T1000 (cell line): ENCODE measurements at regions not wholly inside any gene's neighbourhood (a gene's known extent, or its start where the extent isn't known, plus 50 kb on each side); places are given as distances from the start of the nearest gene placed in this dataset.
"Not testable (repeated sequence)": the region's sequence is repeated elsewhere in the genome, so short reads cannot be mapped to it uniquely, and the experiment has no call there.

ENCODE experiments used
- DNase-seq: peaks from one replicate; lab custom pipeline; 2025; ENCODE audit warnings: mixed read lengths; lab: John Stamatoyannopoulos, UW

GRCh38 chr12:46711756-46712155, 114.0 kb downstream of the SLC38A4 start:
- DNase-seq, result no peak

DNA sequence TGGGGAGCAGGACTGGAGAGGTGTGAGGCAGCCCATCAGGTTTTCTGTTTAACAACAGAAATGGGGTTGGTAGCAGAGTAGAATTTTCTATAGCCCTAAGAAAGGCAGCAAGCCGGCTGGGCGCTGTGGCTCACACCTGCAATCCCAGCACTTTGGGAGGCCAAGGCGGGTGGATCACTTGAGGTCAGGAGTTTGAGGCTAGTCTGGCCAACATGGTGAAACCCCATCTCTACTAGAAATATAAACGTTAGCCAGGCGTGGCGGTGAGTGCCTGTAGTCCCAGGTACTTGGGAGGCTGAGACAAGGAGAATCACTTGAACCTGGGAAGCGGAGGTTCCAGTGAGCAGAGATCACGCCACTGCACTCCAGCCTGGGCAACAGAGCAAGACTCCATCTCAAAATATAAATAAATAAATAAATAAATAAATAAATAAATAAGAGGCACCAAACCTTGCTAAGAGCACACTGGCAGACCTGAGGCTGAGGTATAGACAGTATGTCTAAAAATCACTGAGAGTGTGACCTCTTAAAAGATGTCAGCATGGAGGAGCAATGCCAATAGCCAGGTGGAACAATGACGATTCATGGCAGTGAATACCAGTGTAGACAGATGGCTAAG, 115.6 kb downstream of the SLC38A4 start:
- DNase-seq, result no peak

DNA sequence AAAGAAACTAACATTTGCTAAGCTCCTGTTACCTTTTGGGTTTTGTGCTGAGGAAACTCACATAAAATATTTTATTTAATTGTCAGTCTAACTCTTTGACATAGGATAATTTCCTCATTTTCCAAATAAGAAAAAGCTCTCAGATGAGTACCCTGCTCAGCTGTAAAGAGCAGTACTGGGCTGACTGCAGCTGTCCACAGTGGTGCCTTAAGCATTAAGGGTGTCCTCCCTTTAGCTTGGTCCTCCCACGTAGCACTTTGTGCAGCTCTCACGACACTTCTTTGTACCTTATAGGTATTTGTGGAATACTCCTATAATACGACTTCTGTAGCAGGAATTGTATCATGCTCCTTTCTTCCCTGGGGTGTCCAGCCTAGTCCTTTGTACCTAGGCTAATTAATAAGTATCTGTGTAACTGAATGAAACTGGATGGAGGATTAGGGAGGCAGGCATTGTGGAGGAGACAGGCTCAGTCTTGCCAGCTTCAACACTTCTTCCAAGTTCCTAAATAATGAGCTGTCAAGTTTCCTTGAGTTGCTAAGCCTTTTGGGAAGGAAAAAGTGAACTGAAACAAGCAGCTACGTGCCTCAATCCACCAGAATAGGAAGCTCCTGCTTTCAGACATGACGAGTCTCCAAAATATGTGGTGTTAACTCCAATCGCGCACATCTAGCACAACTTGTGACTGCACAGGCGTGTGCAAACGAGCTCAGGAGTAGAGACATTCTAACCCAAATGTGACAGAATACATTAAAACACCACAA, 123.0 kb downstream of the SLC38A4 start:
- no peak for DNase-seq

- no peak for DNase-seq
These were observed 124.4 kb downstream of the SLC38A4 start for GRCh38 chr12:46701356-46701755.

DNA sequence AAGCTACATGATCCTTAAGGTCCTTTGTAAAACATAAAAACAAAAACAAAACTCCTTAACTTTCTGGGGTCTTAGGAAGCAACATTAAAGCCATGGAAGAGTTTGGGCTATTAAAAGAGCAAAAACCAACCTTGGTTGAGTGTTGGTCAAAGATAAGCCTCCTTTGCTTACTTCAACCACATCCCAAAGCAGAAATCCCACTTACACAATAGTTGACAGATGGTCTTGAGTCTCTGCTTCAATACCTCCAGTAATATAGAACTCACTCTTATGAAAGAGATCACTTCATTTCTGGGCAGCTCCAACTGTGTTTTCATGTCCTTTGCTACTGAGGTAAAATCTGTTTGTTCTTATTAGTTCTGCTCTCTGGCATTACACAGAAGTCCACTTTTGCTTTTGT, 125.8 kb downstream of the SLC38A4 start:
- no peak for DNase-seq

DNA sequence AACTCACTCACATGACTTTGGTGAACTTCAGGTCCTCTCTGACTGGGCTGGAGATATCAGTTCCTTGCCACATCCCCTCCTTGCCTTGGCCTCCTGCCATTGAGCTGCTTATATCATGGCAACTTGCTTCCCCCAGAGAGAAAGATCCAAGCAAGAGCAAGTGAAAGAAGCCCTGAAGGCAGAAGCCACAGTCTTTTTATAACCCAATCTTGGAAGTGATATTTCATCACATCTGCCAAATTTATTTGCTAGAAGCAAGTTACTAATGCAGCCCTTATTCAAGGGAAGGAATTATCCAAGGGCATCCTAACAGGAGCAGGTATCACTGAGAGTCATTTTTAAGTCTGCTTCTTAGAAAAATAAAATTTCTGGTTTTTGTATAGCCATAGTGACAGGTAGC, 127.8 kb downstream of the SLC38A4 start:
- DNase-seq, result no peak

GRCh38 chr12:46693518-46693917, 132.3 kb downstream of the SLC38A4 start:
- no peak for DNase-seq

GRCh38 chr12:46693034-46693433, 132.8 kb downstream of the SLC38A4 start:
- DNase-seq, result no peak

DNA sequence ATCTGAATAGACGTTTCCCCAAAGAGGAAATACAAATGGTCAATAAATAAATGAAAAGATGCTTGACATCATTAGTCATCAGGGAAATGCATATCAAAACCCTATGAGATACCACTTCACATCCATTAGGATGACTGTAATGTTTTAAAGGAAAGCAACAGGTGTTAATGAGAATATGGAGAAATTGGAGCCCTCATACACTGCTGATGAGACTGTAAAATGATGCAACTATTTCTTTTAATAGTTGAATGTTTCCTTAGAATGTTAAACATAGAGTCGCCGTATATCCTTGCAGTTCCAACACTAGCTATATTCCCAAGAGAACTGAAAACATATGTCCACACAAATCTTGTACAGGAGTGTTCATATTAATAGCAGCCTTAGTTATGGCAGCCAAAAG, 133.2 kb downstream of the SLC38A4 start:
- DNase-seq, result no peak

DNA sequence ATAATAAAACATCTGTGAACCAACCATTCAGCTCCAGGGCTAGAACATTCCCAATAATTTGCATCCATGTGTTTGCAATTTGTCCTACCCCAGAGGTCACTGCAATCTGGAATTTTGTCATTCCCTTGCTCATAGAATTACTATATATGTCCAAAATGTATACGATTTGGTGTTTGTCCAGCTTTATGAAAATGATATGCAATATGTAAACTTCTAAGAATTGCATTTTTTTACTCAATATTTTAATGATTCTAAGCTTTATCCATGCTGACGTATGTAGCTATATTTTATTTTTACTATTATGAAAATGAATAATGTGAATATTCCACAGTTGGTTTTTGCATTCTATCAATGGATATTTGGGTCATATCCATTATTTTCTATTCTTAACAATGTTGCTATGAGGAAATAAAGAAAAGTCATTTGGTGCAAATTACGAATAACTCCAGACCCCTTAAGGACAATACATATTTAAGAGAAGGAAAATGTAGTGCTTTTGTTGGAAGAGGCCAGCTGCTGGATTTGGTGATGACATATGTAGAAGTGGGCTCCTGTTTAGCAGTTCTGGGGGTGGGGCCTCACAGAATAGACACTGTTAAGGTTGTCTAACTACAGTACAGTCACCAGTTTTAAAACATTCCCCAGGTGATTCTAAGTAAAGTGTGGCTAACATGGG, 139.4 kb downstream of the SLC38A4 start:
- no peak for DNase-seq

GRCh38 chr12:46684243-46684642, 141.6 kb downstream of the SLC38A4 start:
- DNase-seq, result not testable (repeated sequence)

DNA sequence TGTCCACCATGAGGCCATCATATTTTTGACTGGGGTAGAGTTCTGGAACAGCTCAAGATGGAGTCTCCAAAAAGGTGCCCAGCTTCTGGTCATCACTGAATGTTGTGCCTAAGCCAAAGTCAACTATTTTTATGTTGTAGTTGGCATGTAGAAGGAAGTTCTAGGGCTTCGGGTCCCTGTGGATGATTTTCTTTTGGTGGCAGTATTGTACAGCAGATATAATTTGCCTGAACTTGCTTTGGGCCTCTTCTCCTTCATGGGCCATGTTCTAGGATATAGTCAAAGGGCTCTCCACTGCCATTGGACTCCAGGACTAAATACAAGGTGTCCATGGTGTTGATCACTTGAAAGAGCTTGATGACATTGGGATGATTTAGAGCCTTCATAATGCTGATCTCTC, 143.6 kb downstream of the SLC38A4 start:
- DNase-seq, result no peak

- DNase-seq, result no peak
These were observed 145.3 kb downstream of the SLC38A4 start for GRCh38 chr12:46680506-46680905.

DNA sequence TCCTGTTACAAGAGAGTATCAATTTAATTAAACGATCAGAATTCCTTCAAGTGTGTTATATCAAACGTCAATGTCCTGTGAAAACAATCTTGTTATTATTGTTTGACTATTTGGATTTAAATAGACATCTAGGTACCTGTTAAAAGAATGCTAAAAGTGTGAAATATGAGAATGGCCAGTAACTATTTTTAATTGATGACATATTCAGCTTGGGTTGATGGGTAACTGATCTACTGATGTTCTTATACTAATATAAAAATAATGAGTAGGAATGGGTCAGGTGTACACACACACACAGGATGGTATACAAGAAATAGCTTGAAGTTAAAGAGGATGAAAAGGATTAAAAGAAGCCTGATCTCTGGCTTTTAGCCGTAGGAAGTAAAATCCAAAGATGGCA, 146.0 kb downstream of the SLC38A4 start:
- no peak for DNase-seq

DNA sequence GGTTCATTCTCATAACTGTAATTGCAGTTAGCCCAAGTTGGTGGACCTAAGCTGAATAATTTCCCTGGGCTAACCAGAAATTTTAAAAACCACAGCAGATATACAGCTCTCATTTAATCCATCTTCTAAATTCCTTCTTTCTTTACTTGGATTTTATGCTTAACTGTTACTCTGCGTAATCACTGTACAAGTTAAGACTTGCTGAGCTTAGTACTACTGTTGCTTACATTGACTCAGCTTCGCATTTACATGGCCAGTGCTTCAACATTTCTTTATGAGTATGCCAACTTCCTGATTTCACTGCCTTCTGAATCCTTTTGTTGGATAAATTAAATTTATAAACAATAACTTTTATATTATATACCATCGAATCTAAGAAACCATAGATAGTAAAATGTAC, 147.4 kb downstream of the SLC38A4 start:
- no peak for DNase-seq

GRCh38 chr12:46677749-46678148, 148.0 kb downstream of the SLC38A4 start:
- DNase-seq, result no peak

DNA sequence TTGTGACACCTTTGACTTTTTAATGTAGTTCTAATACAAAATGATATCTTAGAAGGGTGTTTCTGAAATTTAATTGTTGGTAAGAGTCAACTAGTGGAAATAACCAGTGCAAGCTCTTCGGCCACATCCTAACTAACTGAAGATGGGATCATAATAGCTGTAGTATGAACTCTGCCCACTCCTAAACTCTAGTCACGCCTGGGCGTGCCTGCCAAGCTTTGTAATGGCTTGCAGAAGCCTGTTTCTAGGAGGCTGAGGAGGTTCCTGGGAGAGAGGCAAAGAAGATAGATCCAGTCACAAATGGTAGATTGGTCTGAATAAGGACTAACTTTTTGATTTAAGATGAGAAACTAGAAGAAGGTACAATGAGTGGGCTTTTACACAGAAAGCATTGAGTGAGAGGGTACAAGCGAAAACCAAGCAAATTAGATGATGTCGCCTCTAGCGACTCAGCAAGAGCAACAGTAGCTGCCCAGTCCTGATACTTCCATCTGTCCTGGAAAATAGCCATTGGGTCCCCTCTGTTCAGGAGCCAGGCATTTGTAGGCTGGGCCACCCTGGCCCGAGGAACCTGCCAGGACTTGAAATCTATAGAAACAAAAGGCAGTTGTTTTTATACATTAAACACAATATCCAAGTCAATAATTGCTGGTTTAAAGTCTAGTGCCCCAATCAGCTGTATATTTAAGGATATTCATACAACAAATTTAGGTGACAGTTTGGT, 148.8 kb downstream of the SLC38A4 start:
- no peak for DNase-seq

- DNase-seq, result no peak
These were observed 149.4 kb downstream of the SLC38A4 start for GRCh38 chr12:46676396-46676795.

DNA sequence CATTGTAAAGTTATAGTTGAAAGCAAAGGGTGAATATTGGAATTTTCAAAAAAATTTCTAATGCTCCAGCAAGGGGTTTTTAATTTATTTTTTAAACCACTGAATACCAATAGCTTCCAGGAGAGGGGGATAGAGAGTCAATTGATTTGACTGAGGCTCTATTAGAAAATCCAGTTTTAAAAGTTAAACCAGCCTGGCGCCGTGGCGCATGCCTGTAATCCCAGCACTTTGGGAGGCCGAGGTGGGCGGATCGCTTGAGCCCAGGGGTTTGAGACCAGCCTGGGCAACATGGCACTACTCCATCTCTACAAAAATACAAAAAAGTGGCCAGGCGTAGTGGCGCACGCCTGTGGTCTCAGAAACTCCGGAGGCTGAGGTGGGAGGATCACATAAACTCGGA, 150.1 kb downstream of the SLC38A4 start:
- DNase-seq, result no peak

DNA sequence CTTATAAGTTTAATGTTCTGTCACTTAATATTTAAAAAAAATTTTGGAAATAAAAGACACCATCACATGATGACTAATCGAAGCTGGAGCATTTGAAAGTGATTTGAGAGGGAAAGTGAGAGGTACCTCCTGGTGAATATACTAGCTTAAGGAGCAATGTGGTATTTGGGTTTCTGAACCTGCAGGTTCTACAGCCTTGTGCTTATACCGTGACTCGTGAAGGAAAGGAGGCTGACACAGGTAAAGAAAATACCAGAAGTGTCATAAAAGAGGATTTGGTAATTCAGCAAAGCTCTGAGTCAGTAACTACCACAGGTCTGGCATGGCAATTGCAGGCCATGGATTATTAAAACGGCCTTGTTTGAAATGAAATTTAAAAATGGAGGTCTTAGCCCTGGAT, 151.0 kb downstream of the SLC38A4 start:
- no peak for DNase-seq

DNA sequence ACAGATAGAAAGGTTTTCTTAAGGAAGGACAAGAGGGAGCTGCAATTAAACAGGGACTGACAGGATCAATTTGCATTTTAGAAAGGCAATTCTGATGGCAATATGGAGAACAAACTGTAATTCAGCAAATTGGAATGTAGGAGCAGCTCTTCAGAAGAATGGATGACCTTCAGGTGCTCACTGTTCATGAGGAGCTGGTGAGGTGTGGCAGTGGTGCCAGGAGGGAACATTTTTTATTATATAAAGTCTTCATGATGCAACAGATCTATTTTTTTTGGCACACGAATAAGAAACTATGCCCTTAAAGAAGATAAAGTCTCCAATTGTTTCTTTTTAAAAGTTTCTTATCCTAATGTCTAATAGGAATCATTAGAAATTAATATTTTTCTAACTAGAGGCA, 151.7 kb downstream of the SLC38A4 start:
- DNase-seq, result no peak

- no peak for DNase-seq
These were observed 154.7 kb downstream of the SLC38A4 start for GRCh38 chr12:46671102-46671501.

DNA sequence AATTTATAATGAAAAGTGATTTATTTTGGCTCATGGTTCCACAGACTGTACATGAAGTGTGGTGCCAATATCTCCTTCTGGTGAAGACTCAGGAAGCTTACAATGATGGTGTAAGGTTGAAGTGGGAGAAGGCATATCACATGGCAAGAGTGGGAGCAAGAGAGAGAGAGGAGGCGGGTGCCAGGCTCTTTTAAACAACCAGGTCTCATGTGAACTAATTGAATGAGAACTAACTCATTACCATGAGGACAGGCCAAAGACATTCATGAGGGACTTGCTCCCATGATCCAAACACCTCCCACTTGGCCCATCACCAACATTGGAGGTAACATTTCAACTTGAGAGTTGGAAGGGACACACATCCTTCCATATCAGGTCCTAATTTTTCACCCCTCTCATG, 155.2 kb downstream of the SLC38A4 start:
- no peak for DNase-seq
